Stimulated activated CD8-positive, alpha-beta memory T cell treated with anti-CD3 and anti-CD28 coated beads, Interleukin-7, amount 100 ng/mL, for 4 hours (primary cell): ENCODE measurements at regions not wholly inside any gene's neighbourhood (a gene's known extent, or its start where the extent isn't known, plus 50 kb on each side); places are given as distances from the start of the nearest gene placed in this dataset.

Experiments used
- DNase-seq, 2 donors: peaks; one replicate each; pipeline ENCODE4 v3.0.0-alpha.2; 2020; ENCODE audit warnings: low read depth in 2 of 2

DNA sequence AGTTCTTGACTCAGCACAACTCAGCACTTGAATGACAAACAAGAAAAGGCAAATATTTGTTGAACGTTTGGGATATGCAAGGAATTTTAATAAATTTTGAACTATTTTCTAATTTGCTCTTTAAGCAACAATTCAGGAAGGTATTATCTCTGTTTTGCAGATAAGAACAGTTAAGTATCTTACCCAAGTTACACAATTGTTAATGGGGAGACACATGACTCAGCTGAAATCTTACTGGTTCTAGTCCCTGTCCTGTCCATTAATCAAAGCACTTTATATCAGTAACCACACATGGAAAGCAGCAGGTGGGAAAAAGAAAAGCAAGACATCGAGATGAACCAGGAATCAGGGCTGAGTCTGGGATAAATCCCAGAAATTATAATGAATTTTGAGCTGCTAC lies 493.9 kb upstream of the PIK3C3 start:
- DNase-seq = no peak

DNA sequence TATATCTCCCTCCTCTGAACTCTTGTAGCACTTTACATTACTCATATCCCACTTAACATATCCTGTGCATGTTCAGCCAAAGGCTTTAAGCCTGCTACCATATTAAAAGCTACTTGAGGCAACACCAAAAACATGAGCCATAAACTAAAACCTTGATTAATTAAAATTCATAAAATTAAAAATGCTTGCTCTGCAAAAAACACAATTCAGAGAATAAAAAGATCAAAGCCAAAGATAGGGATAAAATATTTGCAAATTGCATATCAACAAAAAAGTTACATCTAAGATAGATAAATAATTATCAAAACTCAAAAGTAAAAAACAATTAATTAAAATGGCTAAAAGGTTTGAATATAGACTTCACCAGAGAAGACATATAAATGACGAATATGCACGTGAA lies 495.4 kb upstream of the PIK3C3 start:
- no peak for DNase-seq

DNA sequence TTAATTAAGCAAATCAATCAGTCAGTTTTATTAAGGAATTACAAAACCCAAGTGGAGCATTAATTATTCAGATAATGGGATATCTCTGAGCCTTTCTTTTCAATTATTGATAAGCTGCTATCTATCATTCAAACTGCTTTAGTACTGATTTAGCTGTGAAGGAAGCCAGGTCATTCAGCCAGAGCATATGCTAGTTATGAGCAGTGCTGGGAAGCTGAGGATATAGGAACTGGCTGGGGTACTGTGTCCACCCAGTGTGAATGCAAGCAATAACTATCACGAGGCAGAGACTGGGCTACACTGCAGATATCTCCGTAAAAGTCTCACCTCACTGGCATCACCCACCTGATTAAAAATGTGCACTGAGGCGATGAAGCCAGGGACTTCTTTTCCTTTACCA lies 496.7 kb upstream of the PIK3C3 start:
- no peak for DNase-seq

DNA sequence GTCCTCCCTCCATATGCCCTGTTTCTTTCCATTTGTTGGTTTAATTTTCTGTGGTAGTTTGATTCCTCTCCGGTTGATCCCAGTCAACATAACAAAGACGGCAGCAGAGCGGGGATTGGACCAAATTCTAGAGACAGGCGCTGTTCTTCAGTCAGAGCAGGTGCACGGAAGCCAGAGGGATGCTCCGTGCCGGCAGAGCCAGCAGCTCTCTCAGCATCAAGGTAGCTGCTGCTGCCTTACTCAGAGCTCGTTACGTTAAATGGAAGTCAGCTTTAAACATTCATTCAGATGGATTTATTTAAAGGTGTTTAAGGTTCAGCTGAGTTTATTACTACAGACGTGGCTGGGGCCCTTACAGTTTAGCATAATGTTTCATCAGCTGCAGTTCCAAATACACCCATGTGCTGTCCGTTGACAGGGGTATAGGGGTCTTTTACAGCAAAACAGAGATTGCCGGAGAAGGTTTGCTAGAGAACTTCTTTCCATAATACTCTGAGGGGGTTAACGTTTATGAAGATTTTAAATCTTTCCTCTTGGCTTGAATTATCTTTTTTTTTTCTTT lies 497.2 kb upstream of the PIK3C3 start:
- no peak for DNase-seq

DNA sequence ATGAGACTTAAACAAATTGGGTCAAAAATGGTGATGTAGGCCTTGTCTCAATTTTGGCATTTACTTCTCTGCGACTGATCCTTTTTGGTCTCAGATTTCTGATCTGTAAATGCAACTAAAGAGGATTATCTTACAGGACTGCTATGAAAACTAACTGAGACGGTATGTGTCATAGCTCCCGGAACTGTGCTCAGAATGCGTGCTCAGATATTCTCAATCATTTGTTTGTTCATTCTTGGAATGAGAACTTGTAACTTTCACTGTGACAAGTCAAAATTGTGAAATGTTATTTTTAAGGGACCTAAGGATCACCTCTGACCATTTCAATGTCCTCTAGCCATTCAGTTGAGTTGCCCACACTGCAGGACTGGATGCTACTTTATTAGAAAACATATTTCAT lies 498.2 kb upstream of the PIK3C3 start:
- DNase-seq = no peak

DNA sequence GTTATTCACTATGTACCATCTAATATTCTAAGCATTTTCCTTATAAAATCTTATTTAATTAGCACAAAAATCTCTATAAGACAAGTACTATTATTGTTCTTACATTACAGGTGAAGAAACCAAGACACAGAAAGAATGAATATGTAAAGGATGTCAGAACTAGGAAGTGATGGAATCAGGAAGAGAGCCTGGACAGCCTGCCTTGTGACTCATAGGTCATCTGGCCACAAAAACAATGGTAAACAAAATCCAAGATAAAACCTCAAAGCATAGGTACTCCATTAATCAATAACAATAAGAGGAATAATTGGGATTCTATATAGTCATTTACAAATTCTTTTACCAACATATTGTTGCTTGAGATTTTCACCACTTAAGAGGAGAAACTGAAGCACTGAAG lies 505.4 kb upstream of the PIK3C3 start:
- DNase-seq = no peak

DNA sequence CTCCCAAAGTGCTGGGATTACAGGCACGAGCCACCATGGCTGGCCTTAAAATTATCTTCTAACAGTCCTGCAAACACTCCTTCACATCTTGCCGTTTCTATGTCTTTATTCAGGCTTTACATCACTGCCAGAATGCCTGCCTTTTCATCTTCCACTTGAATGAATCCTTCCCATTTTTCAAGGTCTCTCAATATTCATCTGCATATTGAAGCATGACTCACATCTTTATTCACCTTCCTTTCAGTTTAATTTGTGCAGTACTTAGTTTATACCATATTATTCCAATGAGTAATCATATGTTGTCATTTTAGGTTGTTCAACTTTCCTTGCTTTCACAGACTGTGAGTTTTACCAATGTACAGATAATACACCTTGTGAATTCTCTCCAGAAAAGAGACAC lies 510.1 kb upstream of the PIK3C3 start:
- no peak for DNase-seq

DNA sequence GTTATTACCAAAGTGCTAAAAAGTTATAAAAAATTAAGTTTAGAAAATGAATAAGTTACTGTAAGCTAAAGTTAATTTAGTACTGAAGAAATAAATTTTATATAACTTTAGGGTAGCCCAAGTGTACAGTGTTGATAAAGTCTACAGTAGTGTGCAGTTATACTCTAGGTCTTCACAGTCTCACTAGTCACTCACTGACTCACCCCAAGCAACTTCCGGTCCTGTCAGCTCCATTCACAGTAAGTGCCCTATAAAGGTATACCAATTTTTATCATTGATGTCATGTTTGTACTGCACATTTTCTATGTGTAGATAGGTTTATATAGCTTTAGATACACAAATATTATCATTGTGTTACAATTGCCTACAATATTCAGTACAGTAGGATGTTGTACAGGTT lies 518.3 kb upstream of the PIK3C3 start:
- DNase-seq = no peak

DNA sequence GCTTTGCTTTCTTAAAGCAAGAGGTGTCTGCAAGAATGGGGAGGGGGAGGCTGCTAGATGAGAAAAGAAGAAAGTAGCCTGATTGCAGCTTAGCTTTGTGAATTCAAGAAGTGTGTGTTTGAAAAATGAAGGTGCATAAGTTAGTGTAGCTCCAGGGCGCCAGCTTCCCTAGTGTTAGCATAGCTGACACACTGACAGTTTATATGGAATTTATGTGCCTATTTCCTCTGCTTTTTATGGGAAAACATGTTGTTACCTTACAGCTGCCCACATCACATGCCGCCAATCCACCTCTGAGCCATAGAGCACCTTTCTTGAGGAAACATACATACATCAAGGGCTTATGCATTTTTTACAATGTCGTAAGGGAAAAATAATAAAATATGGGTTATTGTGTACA lies 536.4 kb upstream of the PIK3C3 start:
- no peak for DNase-seq

DNA sequence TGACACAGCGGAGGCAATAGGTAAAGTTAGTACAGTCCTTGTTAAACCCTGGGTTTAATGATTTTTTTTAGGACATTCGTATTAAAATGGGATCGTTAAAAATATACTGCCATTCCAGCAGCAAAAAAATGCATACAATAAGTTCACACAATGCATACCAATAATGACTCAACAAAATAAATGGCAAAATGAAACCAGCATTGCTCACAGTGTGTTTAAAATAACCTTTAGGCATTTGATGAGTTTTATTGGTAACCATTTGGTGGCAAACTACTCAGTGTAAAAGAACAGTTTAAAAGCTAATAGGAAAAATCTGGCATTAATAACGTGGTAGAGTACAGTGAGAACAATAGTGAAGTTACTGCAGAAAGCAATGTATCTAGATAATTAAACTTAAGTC lies 539.0 kb upstream of the PIK3C3 start:
- DNase-seq = no peak

DNA sequence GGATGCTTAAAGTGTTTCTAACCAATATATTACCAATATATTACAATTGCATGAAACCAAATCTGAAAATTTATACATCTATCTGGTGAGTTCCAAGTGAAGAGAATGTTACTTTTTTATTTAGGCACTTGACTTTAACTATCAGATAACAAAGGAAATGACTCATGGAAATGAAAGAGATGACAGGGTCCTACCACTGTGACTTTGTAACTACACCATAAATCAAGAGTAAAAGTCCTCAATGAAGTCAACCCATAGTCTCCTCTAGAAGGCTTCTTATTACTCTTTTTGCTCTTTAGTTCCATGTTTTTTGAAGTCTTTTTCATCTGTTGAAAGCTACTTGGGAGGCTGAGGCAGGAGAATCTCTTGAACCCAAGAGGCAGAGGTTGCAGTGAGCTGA lies 545.0 kb upstream of the PIK3C3 start:
- no peak for DNase-seq

DNA sequence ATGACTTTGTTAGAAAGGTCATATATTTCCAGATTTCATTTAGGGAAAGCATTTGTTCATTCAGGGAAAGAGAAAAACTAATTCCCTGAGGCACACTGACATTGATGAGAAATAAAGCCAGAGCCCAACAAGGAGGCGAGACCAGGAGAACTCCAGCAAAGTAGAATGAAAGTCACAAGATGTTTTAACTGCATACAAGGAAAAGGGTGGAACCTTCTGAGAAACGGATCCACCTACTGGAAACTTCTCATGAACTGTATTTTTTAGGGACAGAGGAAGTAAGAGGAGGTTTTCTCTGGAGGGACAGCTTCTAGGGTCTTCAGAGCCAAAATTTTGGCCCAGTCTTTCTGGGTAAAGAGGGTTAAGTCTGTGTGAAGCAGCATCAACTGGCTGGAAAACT lies 548.2 kb upstream of the PIK3C3 start:
- DNase-seq = no peak

DNA sequence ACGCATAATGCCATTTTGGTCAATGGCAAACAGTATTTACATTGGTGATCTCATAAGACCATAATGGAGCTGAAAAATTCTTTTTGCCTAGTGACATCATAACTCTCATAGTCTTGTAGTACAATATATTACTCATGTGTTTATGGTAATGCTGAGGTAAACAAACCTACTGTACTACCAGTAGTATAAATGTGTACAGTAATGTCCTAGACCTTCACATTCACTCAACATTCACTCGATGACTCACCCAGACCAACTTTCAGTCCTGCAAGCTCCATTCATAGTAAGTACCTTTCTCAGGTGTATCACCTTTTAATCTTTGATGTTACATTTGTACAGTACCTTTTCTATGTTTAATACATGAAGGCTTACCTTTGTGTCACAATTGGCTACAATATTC lies 558.2 kb upstream of the PIK3C3 start:
- no peak for DNase-seq

DNA sequence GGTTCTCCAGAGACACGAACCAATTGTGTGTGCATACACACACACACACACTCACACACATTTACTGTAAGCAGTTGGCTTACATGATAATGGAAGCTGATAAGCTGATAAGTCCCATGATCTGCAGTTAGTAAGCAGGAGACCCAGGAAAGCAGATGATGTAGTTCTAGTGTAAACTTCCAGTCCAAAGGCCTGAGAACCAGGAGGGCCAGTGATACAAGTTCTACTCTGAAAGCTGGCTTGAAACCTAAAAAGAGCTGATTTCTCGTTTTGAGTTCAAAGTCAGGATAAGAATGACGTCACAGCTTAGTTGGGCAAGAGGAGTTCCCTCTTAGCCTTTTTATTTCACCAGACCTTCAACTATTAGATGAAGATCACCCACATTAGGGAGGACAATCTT lies 558.8 kb upstream of the PIK3C3 start:
- no peak for DNase-seq

DNA sequence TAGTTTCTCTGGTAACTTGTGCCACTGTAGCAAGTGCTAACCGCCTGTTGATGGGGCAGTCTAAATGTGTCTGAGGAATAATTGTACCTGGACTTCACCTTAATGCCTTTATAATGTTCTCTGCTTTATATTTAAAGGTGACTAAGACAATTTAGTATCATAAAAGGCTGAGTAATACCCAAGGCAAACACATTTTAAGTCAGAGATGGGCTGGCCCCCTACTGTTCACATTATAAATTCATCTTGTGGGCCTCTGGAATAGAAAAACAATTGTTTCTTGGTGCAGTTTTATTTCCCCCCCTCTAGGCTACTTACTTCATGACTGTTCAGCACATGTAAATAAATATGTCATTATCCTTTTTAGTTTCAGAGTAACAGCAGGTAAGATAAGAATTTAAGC lies 559.3 kb upstream of the PIK3C3 start:
- DNase-seq = no peak

DNA sequence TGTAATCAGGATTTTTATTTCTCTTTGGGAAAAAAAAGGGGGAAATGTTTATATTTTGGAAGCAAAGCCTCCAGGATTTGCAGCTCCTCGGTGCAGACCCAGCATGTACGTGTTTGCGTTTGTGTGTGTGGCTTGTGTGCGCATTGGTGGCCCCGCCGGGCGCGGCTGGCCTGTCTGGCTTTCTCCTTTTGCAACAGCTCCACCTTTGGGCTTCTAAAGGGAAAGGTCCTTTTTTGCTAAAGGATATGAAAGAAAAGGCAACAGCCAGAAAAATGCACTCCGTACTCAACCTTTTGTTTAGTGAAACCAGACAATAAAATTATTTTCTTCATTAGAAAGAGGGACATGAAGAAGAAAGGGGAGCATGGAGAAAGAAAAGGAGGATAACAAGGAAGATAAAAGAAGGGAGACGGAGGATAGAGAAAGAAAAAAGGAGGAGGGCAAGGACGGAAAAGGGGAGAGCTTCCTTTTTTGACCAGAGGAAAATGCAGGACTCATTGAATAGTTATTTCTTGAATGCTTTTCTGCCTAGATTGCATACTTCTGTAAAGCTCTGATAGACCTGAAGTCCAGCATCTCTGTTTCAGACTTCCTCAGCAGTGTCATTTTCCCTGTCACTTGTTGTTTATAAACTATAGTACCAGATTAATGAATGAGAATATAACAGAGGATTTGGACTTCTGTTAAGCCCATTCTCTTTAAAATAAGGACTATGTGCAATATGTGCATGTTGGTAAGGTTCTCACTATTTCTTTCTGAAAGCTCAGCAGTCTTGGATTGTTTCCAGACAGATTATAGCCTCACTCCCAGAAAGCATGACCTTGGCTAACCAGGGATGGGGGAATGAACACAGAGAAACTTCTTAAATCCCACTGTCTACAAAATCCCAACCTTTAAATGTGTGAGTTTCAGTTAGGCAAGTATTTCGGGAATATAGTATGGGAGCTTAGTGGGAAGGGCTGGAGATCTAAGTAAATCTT lies 563.1 kb upstream of the PIK3C3 start:
- DNase-seq = no peak

DNA sequence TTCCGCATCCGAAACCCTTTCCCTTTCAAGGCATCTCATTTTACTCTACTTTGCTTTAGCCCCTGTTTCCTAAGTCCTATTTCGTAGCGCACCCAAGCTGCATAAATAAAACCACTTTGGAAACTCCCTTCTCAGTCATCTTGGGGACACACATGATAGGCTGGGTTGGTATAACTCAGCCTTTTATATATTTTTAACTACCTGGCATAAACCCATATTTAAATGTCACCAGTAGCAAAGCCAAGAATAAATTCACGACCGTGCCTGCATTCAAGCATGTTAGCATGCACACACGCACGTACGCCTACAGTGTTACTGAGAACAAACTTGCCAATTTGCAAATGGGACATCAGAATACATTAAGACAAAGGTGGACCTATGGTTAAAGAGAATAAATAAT lies 564.7 kb upstream of the PIK3C3 start:
- no peak for DNase-seq

DNA sequence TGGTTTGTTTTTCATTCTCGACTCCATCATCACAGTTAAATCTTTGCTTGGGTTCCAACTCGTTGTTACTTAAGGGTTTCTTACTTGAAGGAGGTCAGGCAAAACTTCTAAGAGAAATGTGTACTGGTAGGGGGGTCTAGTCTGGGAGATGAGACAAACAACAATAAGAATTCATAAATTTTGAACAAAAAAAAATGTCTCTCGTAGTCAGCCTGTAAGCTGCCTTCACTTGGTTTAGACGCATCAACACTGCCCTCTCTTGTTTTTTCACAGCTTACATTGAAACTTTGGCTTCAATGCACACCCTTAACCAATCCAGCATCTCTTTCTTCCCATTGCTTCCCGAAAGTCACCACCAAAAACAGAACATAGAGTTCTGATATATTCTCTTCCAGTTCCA lies 576.4 kb upstream of the PIK3C3 start:
- no peak for DNase-seq

DNA sequence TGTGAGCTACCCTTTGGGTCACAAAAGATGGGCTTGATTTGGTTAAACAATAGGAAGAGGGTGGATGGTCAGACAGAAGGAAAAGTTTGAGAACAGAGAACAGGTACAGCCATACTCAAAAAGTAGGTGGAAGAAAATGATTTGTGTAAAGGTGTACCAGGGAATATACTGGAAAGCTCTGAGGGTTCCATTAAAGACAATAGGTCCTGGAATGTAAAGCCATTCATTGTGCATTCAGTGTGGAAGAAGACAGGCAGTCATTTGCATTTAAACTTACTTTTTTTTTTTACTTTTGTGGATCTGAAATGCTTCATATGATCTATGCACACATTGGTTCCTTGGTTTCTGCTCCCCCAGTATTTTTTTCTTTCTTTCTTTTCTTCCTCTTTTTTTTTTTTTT lies 581.4 kb upstream of the PIK3C3 start:
- DNase-seq = no peak

DNA sequence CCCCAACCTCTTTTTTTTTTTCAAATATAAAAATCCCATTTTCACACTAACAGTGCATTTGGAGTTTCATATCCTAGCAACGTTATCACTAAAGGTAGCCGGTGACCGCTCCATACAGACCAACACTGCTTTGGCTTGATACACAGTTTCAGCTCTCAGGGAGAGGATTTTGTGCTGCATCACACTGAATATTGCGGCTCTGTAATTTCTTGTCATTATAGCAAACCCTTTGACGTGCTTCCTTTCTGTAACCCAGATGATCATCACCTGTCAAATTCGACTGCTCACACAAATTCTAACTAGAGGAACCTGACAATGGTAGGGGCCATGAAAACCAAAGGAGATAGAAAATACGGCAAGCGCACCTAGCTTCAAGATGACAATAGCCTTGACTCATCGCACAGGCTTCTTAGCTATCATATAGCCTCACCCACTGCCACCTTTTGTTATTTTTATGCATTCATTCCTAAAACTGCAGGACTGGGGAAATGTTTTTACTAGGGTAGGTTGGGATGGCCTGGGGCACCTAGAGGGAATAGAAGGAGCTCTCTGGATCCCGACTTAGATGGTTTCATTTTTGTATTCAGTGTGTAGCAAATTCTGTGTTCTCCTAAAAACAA lies 582.9 kb upstream of the PIK3C3 start:
- no peak for DNase-seq

DNA sequence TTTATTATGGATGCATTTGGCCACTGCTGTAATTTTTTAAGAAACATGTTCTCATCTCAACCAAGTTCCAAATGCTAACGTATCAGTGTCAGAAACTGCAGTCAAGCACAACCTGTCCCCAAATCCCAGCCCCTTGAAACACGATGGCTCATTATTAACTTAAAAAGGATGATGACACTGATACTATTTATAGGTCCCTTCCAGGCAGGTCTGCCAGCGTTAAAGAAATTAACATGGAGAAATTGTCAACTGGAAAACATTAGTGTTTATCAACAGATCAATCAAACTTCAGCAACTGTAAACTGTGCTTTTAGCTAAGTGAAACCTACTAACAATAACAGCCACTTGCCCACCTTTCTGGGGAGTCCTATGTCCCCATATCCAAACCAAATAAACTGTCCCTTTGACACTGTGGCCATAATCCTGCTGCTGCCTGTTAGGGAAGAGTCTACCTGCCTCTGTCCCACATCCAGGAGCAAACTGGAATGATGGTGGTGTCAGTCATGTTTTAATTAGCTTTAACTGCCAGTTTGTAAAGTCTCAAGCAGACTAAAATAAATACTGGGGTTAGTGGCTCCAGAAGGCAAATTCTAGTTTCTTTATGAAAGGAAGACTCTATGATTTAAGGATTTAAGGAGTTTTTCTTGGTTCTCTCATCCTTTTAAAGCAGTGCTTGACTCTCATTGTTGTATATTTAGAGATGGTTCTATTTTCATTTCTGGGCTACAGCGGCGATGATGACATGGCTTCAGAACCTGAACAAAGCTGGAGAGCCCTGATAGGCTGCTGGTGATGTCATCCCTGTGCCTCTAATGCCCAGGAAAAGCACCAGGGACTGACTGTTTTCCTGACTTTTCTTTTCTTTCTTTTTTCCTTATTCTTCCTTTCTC lies 583.6 kb upstream of the PIK3C3 start:
- DNase-seq = no peak

DNA sequence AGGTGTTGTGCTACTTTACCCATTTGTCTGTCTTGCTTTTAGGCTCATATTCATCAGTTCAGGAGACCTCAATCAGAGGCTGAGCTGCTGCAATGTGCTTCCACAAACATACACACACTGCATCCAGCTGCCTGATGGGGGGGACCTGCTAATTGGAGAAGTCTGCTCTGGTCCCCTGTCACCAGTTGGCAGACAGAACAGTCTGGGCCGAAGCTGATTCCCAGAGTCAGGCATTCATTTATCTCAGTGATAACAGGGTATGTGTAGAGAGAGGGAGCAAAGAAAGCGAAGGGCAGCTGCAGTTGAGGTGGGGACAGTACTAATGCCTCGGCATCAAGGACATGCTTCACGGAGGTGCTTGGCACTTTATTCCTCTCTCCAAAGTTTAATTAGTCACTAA lies 584.3 kb upstream of the PIK3C3 start:
- DNase-seq = no peak
